Peyer's patch (tissue), 4 donors: ENCODE measurements at regions not wholly inside any gene's neighbourhood (a gene's known extent, or its start where the extent isn't known, plus 50 kb on each side); places are given as distances from the start of the nearest gene placed in this dataset.

Experiments used
- DNase-seq, 3 donors: peaks; one replicate each; pipeline ENCODE4 v3.0.0-alpha.2; 2017 to 2019
- H3K27ac ChIP-seq, 4 donors: fragments of 200-600 bp; sonication (generic); one replicate each; pipeline ENCODE4 v1.5.1; 2016 to 2019
- H3K27me3 ChIP-seq, 2 donors: fragments of 200-600 bp; sonication (generic); one replicate each; pipeline ENCODE4 v1.5.1; 2019
- H3K36me3 ChIP-seq, 3 donors: fragments of 200-600 bp; sonication (generic); one replicate each; pipeline ENCODE4 v1.5.1; 2016 to 2019
- H3K4me1 ChIP-seq, 4 donors: fragments of 200-600 bp; sonication (generic); one replicate each; pipeline ENCODE4 v1.5.1; 2016 to 2019
- H3K4me3 ChIP-seq, 4 donors: fragments of 200-600 bp; sonication (generic); 1 replicate in 3 of 4; 2 replicates in 1 of 4; pipeline ENCODE4 v1.5.1; 2016 to 2019; ENCODE audit warnings: mild to moderate bottlenecking in 1 of 4
- H3K9me3 ChIP-seq, 4 donors: fragments of 200-600 bp; sonication (generic); one replicate each; pipeline ENCODE4 v1.5.1; 2016 to 2019; ENCODE audit warnings: mild to moderate bottlenecking in 1 of 4
- POLR2A ChIP-seq, 2 donors: fragments of 450-650 bp; IDR thresholded peaks; one replicate each; pipeline ENCODE4 v1.5.1; 2017; ENCODE audit warnings: antibody characterized with exemption in 2 of 2, mild to moderate bottlenecking in 2 of 2, moderate library complexity in 2 of 2
- TF ChIP-seq, protein P1 (sequence below), 6 experiments: fragments of 450-650 bp in 4 of 6; fragments of 200-600 bp in 2 of 6; sonication (generic) in 1 of 6; IDR thresholded peaks; one replicate each; pipeline ENCODE4 v1.5.1; 2017 to 2019; ENCODE audit warnings: antibody characterized with exemption in 6 of 6, mild to moderate bottlenecking in 3 of 6, moderate library complexity in 1 of 6

DNA sequence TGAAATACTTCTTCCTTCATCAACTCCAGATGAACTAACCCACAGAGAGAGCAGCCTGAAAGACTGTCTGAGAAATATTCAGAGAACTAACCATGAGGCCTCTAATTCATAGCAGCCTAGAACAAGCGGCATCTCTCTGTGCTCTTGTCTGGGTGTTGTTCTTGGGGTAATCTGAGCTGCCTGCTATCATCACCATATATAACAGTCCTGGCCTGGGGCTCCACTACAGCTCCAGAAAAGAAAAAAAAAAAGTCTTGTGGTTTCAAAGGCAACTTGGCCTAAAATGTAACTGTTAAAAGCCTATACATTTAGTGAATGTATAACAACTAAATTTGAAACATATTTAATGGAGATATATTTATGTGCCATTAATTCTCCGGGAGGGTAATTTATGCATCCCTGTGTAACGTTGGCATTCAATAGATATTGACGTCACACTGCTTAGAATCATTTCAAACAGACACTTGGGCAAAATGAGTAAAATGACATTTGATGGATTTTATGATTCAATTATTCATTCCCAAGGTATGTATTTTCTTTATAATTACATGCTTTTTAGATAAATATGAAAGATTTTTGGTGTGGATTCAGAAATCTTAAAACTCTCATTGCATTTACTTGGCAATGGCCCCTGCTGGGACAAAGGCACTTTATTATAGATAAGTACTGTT lies 294.3 kb downstream of the HRH4 start:
- Histone ChIP-seq H3K4me3 (no peak overlapping the region), H3K4me1 (no peaks in the 10 kb centered on the region), H3K36me3 (no peaks in the 10 kb centered on the region), H3K27me3 (no peaks in the 10 kb centered on the region), H3K27ac (no peak overlapping the region), H3K9me3 (no peaks in the 10 kb centered on the region)
- TF ChIP-seq, protein P1, sequence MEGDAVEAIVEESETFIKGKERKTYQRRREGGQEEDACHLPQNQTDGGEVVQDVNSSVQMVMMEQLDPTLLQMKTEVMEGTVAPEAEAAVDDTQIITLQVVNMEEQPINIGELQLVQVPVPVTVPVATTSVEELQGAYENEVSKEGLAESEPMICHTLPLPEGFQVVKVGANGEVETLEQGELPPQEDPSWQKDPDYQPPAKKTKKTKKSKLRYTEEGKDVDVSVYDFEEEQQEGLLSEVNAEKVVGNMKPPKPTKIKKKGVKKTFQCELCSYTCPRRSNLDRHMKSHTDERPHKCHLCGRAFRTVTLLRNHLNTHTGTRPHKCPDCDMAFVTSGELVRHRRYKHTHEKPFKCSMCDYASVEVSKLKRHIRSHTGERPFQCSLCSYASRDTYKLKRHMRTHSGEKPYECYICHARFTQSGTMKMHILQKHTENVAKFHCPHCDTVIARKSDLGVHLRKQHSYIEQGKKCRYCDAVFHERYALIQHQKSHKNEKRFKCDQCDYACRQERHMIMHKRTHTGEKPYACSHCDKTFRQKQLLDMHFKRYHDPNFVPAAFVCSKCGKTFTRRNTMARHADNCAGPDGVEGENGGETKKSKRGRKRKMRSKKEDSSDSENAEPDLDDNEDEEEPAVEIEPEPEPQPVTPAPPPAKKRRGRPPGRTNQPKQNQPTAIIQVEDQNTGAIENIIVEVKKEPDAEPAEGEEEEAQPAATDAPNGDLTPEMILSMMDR (IDR thresholded peaks at IDR 0.05), result no peak
- no peak for DNase-seq

DNA sequence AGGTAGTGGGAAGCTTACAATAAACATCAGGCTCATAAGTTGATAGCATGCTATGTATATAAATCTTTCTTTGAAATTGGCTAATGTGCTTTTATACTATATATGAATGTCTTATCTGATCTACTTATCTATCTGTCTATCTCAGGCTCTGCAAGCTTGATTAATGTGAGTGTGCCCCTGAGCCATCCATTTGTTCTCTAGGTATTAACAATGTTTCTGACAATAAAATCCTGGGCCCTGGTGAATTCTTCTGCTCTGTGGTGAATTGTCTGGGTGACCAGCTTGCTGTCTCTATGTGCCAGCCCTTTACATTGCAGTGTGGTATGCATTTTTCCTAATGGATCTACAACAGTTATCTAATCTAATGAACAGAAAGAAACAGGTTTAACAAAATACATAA lies 295.9 kb downstream of the HRH4 start:
- no peak for DNase-seq
- Histone ChIP-seq H3K27me3 (no peaks in the 10 kb centered on the region), H3K4me1 (no peaks in the 10 kb centered on the region), H3K9me3 (no peaks in the 10 kb centered on the region), H3K36me3 (no peaks in the 10 kb centered on the region), H3K27ac (no peak overlapping the region), H3K4me3 (no peak overlapping the region)
- TF ChIP-seq, protein P1 (IDR thresholded peaks at IDR 0.05), result no peak
- TF ChIP-seq POLR2A (IDR thresholded peaks at IDR 0.05), result no peak

DNA sequence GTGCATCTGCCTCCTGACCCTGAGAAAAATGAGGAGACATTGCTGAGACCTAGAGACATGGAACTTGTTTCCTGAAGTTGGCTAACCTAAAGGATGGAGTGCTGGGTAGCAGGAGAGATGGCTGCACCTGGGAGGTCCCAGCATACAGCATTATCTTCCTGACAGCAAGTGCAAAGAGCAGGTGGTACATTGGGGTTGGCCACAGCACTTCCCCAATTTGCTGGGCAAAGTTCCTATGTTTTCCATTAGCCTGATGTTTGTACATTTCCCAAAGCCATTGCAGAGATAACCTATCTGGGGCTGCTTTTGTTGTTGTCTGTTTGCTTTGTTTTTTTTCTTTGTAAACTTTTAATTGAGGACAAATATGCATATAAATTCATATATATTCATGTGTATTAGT lies 296.7 kb downstream of the HRH4 start:
- Histone ChIP-seq H3K27ac (no peak overlapping the region), H3K27me3 (no peaks in the 10 kb centered on the region), H3K9me3 (no peaks in the 10 kb centered on the region), H3K36me3 (no peaks in the 10 kb centered on the region), H3K4me1 (no peaks in the 10 kb centered on the region), H3K4me3 (no peak overlapping the region)
- DNase-seq, result no peak
- TF ChIP-seq, protein P1 (IDR thresholded peaks at IDR 0.05), result no peak
- no peak for TF ChIP-seq POLR2A (IDR thresholded peaks at IDR 0.05)

DNA sequence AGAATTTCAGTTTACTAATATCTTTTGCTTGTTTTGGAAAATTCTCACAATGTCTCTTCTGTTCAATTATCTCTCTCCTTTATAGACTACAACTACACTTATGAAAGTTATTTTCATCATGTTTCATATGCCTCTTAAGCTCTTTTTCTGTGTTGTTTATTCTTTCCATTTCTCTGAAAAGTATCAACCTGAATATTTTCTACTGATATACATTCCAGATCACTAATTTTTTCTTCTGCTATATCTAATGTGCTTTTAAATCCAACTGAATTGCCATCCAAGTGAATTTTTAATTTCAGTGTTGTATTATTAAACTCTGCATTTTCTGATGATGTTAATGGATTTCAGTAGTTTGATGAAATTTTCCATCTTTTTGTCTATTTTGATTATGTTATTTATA lies 301.3 kb downstream of the HRH4 start:
- H3K27me3 ChIP-seq, result no peaks in the 10 kb centered on the region
- H3K9me3 ChIP-seq, result no peaks in the 10 kb centered on the region
- TF ChIP-seq, protein P1 (IDR thresholded peaks at IDR 0.05), result no peak
- no peak for TF ChIP-seq POLR2A (IDR thresholded peaks at IDR 0.05)
- H3K4me3 ChIP-seq, result no peak overlapping the region
- no peaks in the 10 kb centered on the region for H3K4me1 ChIP-seq
- no peak for DNase-seq
- no peak overlapping the region for H3K27ac ChIP-seq
- H3K36me3 ChIP-seq, result no peaks in the 10 kb centered on the region

DNA sequence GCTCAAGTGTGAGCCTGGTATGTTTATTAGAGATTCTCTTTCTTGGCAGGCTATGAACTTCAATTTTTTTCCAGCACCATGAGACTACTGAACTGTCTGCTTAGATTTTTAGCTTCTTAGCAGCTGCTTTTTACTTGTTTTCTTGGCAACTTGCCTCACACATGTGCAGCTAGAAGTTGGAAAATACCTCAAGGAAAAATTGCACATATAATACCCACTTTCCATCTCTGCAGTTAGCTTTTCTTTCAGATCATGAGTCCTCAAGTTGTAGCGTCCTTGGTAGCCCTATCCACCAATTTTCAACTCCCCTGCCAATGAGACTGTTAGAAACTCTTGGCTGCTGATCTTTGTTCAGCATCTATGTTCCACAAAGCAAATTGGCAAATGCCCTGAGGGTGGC lies 302.1 kb downstream of the HRH4 start:
- no peak for TF ChIP-seq POLR2A (IDR thresholded peaks at IDR 0.05)
- TF ChIP-seq, protein P1 (IDR thresholded peaks at IDR 0.05), result no peak
- no peak overlapping the region for H3K27ac ChIP-seq

More for the DNA sequence above, 302.1 kb downstream of the HRH4 start:
- H3K9me3 ChIP-seq, result no peaks in the 10 kb centered on the region
- H3K27me3 ChIP-seq, result no peaks in the 10 kb centered on the region
- H3K4me3 ChIP-seq, result no peak overlapping the region
- no peaks in the 10 kb centered on the region for H3K4me1 ChIP-seq
- no peaks in the 10 kb centered on the region for H3K36me3 ChIP-seq
- no peak for DNase-seq
